ENCODE measurements at regions not wholly inside any gene's neighbourhood (a gene's known extent, or its start where the extent isn't known, plus 50 kb on each side); places are given as distances from the start of the nearest gene placed in this dataset.

GRCh38 chr6:9612489-9612888, 802.4 kb downstream of the TFAP2A start:
- intact Hi-C loops (cut with DNase I; ENCODE audit: low total_unique reads): no loop called here
- DNase-seq: no peak
- Histone ChIP-seq H3K9me3 (no peaks in the 10 kb centered on the region), H3K27me3 (replicated peaks in 1 of 7) (no peaks in the 10 kb centered on the region), H3K4me3 (no peak overlapping the region), H3K4me1 (no peaks in the 10 kb centered on the region), H3K27ac (no peak overlapping the region), H3K36me3 (no peaks in the 10 kb centered on the region)
- WGBS, 5 donors: 57 to 77% (median 66%) methylated on average over 2 of the region's 2 CpGs
- no peak for TF ChIP-seq CTCF (IDR thresholded peaks at IDR 0.05 in 8 of 11, conservative IDR thresholded peaks at IDR 0.05 in 3 of 11)
- no peak for TF ChIP-seq POLR2AphosphoS5 (IDR thresholded peaks at IDR 0.05)
- no peak for TF ChIP-seq POLR2A (IDR thresholded peaks at IDR 0.05)

GRCh38 chr6:9610620-9611415, 804.1 kb downstream of the TFAP2A start:
- H3K27me3 ChIP-seq (replicated peaks in 1 of 7): no peaks in the 10 kb centered on the region
- no peak overlapping the region for H3K4me3 ChIP-seq
- intact Hi-C loops (cut with DNase I; ENCODE audit: low total_unique reads): no loop called here
- no peak overlapping the region for H3K27ac ChIP-seq
- no peak for DNase-seq
- no peaks in the 10 kb centered on the region for H3K9me3 ChIP-seq
- TF ChIP-seq CTCF (IDR thresholded peaks at IDR 0.05 in 8 of 11, conservative IDR thresholded peaks at IDR 0.05 in 3 of 11) (no peak), POLR2AphosphoS5 (IDR thresholded peaks at IDR 0.05) (no peak), POLR2A (IDR thresholded peaks at IDR 0.05) (no peak)
- no peaks in the 10 kb centered on the region for H3K36me3 ChIP-seq
- WGBS, 5 donors: 79 to 90% (median 81%) methylated on average over 8 of the region's 8 CpGs
- H3K4me1 ChIP-seq: no peaks in the 10 kb centered on the region

GRCh38 chr6:9606435-9607134, 808.3 kb downstream of the TFAP2A start:
- TF ChIP-seq POLR2AphosphoS5 (IDR thresholded peaks at IDR 0.05) (no peak), POLR2A (IDR thresholded peaks at IDR 0.05) (no peak), CTCF (IDR thresholded peaks at IDR 0.05 in 8 of 11, conservative IDR thresholded peaks at IDR 0.05 in 3 of 11) (no peak)
- no peaks in the 10 kb centered on the region for H3K4me1 ChIP-seq
- no peak overlapping the region for H3K27ac ChIP-seq
- intact Hi-C loops (cut with DNase I; ENCODE audit: low total_unique reads): no loop called here
- DNase-seq: no peak
- WGBS, 5 donors: 25 to 45% (median 33%) methylated on average over 14 of the region's 14 CpGs
- H3K4me3 ChIP-seq: no peak overlapping the region
- H3K36me3 ChIP-seq: no peaks in the 10 kb centered on the region
- H3K9me3 ChIP-seq: no peaks in the 10 kb centered on the region
- H3K27me3 ChIP-seq (replicated peaks in 1 of 7): no peaks in the 10 kb centered on the region

GRCh38 chr6:9594746-9595145, 820.1 kb downstream of the TFAP2A start:
- no peak for TF ChIP-seq CTCF (IDR thresholded peaks at IDR 0.05 in 8 of 11, conservative IDR thresholded peaks at IDR 0.05 in 3 of 11)
- TF ChIP-seq POLR2AphosphoS5 (IDR thresholded peaks at IDR 0.05): no peak
- no peak for TF ChIP-seq POLR2A (IDR thresholded peaks at IDR 0.05)
- Histone ChIP-seq H3K27ac (no peak overlapping the region), H3K36me3 (no peaks in the 10 kb centered on the region), H3K4me1 (no peaks in the 10 kb centered on the region), H3K27me3 (replicated peaks in 1 of 7) (no peaks in the 10 kb centered on the region), H3K9me3 (peaks cover 0 to 5% (median 0%) of the 10 kb centered on the region in 8 donors), H3K4me3 (no peak overlapping the region)
- 89 to 100% (median 94%) methylated on average over 2 of the region's 2 CpGs for WGBS, 5 donors
- no peak for DNase-seq
- intact Hi-C loops (cut with DNase I; ENCODE audit: low total_unique reads): no loop called here

Measured in spleen (tissue), 11 donors.